GM21360 (cell line): ENCODE measurements at regions not wholly inside any gene's neighbourhood (a gene's known extent, or its start where the extent isn't known, plus 50 kb on each side); places are given as distances from the start of the nearest gene placed in this dataset.
"Not testable (repeated sequence)": the region's sequence is repeated elsewhere in the genome, so short reads cannot be mapped to it uniquely, and the experiment has no call there.

Experiments used
- ATAC-seq: cut with Tn5 transposase; IDR thresholded peaks from one replicate; pipeline ENCODE4 v1.9.1; 2021; ENCODE audit warnings: mild to moderate bottlenecking, moderate library complexity; ENCODE audit not compliant: unreplicated experiment

DNA sequence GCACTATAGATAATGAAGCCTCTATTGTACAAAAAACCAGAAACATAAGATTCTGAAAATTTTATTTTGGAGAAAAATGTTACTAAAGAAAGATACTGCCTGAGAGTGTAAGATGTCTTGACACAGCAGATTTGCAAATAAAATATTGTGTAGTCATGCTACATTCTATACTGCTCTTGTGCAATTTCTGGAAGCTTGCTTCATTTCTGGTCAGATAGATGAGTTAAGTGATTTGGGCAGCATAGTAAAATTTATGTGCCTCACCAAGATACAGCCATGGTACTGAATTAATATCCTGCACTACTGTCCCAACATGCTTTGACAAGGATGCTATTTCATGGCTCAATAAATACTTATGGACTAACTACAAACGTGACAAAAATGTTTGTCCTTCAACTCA, 55.1 kb upstream of the STARD13 start:
- no peak for ATAC-seq

DNA sequence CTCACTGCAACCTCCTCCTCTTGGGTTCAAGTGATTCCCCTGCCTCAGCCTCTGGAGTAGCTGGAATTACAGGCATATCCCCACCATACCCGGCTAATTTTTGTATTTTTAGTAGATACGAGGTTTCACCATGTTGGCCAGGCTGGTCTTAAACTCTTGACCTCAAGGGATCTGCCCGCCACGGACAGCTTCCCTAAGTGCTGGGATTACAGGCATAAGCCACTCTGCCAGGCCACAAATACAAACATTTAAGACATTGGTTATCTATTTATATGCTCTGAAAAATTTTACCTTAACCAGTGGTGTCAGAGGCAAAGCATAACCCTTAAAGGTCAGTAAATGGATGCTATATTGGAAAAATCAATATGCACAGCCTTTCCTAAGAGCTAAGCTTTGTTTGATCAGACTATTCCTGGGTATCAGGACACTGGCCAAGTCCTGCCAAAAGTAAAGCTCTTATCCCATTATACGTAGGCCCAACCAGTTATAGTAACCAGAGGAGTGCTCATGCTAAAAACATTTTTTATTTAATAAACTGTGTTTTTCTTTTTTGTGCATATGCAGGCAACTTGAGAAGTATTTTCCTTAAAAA, 56.4 kb upstream of the STARD13 start:
- ATAC-seq = no peak

DNA sequence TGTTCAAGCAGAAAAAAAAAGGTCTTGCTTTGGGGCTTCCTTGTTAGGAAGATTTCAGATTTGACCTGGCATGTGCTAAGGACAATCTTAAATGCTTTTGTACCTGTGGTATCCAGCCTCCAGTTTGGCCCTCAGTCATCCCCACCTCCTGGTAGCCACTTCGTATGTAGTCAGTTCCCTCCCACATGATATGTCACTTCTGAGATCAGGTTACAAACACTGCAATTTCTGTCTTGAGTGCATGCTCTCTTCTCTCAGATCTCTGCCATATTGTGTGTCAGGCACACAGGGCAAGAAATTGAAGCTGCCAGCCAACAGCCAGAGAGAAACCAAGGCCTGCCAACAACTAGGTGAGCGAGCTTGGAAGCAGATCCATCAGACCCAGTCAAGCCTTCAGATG, 60.3 kb upstream of the STARD13 start:
- ATAC-seq = no peak

DNA sequence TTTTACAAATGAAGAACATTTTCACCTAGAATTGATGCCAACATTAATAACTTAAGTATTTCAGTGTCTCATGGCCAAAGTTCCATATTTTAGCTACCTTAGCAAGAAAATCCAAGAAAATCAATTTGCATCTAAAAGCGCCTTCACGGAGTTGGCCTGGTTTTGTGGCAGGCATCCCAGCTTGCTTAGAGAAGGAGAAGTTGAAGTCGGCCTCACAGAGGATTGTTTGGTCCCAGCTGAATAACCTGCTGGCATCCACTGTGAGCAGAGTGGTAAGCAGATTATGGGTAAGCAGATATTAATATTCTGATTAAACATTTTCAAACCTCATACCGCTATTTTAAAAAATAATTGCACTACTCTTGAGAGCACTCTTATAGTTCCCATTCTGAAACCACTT, 62.3 kb upstream of the STARD13 start:
- no peak for ATAC-seq

DNA sequence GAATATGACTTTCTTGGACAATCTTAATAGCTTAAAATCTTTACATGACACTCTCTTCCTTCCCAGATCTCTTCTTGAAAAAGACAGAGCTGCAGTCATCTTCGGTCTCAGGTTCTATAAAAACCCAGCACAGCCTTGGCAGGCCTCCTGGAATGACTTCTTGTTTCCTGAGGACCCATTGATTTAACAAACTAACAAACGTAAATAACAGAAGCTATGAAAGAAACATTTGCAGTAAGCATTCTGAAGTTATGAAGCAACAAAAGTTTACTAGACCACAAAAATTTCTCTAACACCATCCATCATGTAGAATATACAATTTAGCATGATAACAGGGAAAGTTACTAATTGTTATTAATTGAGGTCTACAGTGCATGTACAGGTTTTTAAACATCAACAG, 62.8 kb upstream of the STARD13 start:
- ATAC-seq = no peak

DNA sequence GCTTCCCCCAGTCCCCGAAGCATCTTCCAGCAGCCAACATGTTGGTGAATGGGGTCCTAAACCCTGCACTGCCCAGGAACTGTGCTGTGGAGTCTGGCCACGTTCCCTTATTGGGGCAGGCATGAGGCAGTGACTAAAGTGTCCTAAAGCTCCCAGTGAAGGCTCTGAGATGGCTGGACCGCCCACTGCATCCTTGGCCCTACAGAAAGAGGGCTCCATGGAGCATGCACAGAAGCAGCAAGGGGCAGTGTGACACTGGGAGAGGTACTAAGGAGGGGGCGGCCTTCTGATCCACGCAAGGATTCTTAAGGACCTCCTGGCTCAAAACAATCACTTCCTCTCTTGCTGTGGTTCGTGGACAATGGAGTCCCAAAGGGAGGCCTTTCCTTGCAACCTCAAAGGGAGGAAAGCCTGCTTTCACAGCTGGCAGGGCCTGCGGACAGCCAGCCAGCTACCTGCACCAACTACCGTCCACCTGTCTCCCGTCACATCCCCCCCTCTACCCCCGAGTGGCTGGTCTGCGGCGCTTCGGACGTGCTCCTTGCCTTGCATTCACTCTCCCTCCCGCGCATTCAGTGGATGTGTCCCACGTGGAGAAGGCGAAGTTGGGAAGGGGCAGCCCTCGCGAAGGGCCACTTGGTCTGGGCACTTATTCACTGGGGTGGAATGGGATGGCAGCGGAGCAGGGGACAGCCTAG, 63.9 kb upstream of the STARD13 start:
- ATAC-seq = no peak

DNA sequence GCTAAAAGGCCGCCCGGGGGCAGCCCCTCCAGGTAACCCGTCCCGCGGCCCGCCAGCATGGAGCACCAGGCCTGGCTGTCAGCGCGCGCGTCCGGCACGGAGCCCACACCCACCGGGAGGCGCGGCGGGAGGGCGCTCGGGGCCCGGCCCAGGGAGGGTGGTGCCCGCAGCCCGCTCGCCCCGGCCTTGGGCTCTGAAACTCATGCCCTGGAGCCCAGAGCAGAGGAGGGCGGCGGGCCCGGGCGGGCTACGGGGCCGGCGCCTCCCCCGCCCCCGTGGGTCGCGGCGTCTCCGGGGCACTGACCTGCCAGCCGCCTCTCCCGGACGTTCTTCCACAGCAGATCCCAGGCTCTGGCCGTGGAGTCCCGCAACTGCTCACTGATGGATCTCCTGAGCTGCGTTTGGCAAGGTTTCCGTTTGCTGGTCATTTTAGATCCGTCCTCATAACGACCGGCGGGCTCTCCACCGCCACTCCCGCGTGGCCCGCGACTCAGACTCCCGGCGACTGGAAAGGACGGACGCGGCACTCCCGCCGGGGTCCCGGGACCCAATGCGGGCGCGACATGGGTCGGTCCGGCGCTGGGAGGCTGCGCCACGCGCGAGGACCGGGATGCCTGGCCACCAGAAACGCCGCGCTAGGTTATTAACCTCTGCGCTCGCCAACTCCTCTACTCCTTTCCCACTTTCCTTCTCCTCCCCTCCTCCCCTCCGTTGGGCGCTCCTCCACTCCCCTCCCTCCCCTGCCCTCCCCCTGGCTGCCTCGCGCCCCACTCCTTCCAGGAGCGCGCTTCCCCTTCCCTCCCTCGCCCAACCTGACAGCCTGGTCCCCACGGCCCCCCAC, 64.7 kb upstream of the STARD13 start:
- ATAC-seq = no peak

DNA sequence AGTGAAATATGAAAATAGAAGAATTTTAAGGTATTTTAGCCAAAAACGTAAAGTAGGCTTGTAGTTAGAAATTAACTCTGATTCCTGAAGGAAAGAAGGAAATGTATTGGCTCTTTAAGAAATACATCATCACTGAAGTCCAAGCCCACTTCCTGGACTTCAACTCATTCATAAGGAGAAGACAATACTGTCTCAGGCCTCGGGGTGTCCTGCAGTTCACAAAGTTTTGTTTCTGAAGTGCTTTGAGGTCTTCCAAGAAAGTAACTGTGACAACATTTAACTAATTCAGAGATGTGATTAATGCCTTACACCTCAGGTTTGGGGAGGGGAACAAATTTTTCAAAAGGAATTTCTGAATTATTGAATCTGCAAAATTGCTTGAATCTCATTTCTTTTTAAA, 65.8 kb upstream of the STARD13 start:
- no peak for ATAC-seq

DNA sequence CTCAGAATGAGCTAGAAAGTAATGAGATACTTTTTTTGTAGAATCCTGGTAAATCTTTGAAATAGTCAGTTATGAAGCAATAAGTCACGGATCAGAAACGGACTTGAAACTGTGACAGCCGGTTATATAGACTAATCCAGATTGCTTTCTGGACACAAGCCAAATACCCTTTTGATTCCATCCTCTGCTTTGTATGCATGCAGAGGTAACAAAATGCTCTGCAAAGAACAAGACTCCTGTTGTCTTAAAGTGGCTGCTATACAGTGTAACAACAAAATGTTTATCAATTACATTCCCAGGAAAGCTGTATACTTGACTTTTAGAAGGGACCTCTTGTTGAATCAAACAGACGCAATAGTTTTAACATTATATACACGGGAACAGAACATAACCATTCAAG, 66.5 kb upstream of the STARD13 start:
- no peak for ATAC-seq

DNA sequence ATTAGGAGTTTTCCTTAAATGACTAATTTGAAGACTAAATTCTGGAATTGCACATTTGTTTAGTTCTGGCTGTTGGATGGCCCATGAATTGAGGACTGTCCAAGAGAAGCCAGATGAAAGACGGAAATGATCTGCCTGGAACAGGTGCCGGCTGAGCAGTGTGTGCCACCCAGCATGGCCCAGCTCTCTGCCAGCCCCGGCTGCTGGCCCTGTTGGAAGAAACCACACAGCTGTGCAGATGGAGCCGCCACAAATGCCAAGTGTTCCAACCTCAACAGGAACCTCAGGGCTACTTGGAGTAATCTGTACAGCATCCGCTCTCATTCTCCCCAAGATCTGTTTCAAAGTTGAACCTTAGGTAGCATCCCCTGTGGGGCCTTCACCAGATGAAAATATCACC, 67.0 kb upstream of the STARD13 start:
- no peak for ATAC-seq

DNA sequence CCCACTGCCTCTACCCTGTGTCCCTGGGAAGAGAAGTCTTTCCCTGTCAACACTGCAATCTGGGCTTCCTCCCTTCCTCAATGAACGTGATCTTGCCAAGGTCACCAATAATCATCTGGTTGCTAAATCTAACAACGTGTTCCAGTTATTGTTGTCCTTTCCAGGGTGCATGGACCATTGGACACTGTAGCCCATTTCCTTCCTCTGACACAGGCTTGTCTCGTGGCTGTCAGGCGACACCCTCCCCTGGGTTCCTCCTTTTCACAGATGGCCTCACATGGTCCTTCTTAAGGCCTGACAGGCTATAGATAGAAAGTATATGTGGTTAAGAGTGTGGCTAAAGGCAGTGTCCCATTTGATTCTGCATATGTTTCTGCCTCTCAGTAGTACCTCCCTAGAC, 67.7 kb upstream of the STARD13 start:
- peak; percentile 65 for ATAC-seq

DNA sequence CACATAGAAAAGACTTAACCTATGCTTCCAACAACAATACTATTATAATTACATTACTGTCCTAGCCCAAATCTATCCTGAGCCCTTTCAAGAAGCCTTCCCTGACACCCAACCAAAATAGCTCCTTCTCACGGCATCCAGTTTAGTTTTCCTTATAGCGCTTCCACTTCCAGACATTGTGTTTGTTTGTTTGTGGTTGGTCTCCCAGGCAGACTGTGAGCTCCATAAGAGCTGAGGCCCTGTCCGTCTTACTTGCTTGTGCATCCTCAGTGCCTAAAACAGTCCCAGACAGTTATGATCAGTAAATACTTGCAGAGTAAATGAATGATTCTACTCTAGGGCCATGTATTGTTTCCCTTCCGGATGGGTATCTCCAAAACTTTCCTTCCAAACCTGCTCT, 68.1 kb upstream of the STARD13 start:
- no peak for ATAC-seq

DNA sequence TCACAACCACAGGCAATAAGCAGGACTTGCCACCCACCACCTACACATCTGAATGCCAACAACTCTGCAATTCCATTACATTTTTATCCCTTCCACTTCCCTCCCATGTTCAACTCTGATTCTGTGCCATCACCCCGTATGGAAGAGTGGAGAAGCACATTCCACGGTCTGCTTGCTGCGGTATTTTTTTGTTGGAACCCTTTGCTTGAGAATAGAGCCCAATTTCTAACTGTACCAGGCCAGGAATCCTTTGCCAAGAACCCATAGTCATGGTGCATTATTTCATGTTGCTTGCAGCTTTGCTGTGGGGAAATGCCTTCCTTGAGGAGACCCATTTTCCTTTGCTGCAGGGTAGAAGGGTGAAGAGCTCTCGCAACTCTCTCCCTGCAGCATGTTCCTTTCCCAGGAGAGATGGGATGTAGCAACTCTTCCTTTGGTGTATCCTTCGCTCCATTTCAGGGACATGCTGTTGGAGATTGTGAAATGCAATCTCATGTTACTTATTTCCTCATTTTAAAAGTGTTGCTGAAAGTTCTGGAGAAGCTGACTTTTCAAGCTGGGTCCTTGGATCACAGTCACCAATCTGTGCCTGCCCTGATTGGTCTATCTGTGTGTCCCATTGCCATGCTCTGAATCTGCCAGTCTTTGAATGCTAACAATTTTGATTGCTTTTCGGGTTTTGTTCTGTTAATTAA, 69.8 kb upstream of the STARD13 start:
- ATAC-seq = no peak

DNA sequence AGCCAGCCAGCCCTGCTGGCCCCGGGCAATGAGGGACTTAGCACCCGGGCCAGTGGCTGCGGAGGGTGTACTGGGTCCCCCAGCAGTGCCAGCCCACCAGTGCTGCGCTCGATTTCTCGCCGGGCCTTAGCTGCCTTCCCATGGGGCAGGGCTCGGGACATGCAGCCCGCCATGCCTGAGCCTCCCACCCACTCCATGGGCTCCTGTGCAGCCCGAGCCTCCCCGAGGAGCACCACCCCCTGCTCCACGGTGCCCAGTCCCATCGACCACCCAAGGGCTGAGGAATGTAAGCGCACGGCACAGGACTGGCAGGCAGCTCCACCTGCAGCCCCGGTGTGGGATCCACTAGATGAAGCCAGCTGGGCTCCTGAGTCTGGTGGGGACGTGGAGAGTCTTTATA, 72.5 kb upstream of the STARD13 start:
- not testable (repeated sequence) for ATAC-seq

DNA sequence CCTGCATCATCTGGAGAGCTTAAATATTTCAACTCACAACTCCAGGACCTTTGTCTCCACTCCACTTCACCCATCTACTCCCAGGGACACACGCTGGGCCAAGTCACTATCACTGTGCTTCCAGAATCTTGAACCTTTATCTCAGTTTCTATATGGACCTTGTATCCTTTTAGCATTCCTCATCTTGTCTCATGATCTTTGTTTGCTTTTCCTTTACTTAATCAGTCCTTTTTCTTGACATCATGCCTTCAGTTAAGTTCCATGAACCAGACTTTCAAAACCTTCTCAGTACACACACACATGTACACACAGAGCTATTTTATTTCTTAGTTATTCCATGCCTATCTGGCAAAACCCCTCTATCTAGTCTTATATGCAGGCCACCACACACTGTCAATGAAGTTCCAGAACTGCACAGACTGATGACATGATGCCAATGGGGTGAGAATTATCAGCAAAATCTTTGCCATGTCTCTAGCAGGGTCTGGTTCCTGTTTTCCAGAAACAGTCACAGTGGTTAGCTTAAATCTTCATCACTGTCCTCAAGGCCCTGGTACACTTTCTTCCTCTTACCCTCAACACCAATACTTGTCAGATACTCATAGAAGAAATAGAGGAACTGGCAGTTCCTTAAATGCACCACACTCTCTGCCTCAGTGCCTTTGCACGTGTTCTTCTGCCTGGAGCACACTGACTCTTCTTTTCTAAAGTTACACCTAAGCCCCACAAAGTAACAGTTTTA, 77.6 kb upstream of the STARD13 start:
- ATAC-seq = no peak

DNA sequence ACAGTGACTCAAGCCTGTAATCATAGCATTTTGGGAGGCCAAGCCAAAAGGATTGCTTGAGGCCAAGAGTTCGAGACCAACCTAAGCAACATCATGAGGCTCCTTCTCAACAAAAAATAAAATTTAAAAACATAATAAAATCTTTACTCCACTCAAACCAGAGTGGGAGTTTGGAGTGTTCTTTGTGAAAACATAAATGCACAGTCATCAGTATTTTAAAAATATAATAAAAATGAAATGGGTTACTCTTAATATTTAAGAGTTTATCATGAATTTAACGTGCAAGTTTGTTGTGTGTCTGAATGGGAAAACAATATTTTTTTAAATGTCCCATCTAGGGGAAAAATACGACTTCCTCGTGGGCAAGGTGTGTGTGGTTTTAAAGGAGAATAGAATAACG, 78.6 kb upstream of the STARD13 start:
- ATAC-seq = no peak

DNA sequence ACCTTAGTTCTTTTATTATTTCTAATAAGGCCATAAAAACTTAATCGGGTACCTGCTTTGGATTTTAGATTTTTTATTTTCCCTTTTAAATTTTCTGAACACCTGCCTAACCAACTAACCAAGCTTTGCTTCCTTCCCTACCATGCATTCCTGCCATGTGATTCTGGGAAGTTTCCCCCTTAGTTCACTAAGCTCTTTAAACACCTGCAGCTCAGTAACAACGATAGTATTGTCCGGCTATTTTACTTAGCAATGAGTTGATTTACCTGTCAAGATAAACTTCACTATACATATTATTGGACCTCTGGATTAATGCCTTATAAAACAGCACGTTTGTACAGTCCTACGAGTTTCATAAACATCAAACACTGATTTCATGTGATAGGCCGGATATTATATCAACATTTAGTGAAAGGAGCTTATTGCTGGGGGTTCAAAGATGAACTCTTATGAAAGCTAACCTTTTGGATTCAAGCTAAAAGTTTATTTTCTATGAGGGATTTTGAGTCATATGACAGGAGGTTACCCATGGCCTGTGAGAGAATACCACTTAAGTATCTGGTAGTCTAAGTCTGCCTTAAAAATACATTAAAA, 81.0 kb upstream of the STARD13 start:
- no peak for ATAC-seq

DNA sequence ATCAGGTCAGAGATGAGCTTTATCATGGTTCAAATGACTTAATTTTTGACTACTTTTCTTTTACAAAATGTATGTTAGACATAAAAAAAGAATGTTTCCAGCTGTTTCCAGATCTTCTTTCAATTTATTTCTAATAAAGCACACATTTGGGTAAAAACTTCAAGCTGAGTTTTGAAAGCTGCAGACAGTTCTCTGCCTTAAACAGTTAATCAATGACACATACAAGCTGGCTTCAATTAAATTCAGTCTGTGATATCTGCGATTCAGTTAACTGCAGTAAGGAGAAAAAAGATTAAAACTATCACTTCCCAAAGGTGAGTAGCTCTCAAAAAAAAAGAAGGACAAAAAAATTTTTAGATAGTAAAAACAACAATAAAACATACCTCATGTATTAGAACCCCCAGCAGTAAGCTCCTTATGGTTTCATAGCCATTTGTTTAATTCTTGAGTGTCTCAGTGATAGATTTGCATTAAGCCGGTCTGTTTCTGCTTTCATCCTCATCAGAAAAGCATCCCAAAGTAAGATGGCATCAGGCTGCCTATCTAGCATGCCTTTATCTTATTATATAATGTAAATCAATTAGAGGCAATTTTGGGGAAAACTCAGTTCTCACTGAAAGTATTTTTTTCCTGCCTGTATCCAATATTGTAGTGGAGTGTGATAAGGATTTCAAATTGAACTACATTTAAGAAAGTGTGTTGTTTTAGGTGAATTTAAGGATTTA, 81.8 kb upstream of the STARD13 start:
- no peak for ATAC-seq

DNA sequence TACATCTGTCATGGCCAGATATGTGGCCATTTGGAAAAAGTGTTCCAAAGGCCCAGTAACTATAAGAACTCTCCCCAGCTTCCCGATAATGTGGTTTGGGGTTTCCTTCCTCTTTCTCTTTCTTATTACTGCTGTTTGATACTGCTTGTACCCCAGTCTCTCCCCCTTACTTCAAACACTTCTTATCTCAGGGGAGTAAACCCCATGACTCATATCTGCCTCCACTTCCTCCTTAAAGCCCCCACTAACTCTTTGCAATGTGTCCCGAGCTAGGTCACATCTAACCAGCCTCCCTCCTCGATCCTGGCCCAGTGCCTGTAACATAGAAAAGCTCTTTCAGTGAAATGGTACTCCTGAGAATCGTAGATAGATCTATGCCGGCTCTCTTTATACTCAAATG, 82.4 kb upstream of the STARD13 start:
- ATAC-seq = peak; percentile 69

DNA sequence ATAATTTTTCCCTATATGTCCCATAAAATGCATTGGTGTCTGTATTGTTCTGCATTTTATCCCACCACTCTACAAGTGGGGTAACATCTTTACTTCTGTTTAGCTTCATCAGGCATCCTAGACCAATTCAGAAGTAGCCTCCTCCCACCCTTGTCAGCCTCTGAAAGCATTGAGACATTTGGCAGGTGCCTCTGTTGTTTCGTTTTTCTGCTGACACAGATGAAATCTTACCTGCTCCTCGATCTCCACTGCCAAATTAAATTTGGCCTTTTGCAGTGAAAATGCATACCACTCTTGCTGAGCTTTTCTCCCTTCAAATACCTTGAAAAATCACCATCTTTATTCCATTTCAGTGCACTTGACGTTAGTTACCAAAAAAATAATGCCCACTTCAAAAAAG, 83.5 kb upstream of the STARD13 start:
- no peak for ATAC-seq
